HG03045 (cell line): ENCODE measurements at regions not wholly inside any gene's neighbourhood (a gene's known extent, or its start where the extent isn't known, plus 50 kb on each side); places are given as distances from the start of the nearest gene placed in this dataset.

Experiments
- ATAC-seq: cut with Tn5 transposase; IDR thresholded peaks from one replicate; pipeline ENCODE4 v1.9.1; 2021; ENCODE audit warnings: mild to moderate bottlenecking, moderate library complexity; ENCODE audit not compliant: unreplicated experiment

- no peak for ATAC-seq
Measured at GRCh38 chr10:78993261-78993945, 75.4 kb upstream of the ZMIZ1 start.

- ATAC-seq: no peak
Measured at GRCh38 chr10:78995987-78996791, 72.6 kb upstream of the ZMIZ1 start.

- no peak for ATAC-seq
Measured at GRCh38 chr10:78996792-78997129, 72.0 kb upstream of the ZMIZ1 start.

- ATAC-seq: no peak
Measured at GRCh38 chr10:78997635-78998618, 70.8 kb upstream of the ZMIZ1 start.

GRCh38 chr10:79001082-79001885 is 67.5 kb upstream of the ZMIZ1 start:
- ATAC-seq: no peak

- ATAC-seq: no peak
Measured at GRCh38 chr10:79002336-79002735, 66.4 kb upstream of the ZMIZ1 start.

- ATAC-seq: no peak
Measured at GRCh38 chr10:79003183-79004100, 65.3 kb upstream of the ZMIZ1 start.

GRCh38 chr10:79004311-79004710 is 64.5 kb upstream of the ZMIZ1 start:
- no peak for ATAC-seq

- ATAC-seq: no peak
Measured at GRCh38 chr10:79005126-79005810, 63.5 kb upstream of the ZMIZ1 start.

- no peak for ATAC-seq
Measured at GRCh38 chr10:79007018-79007417, 61.7 kb upstream of the ZMIZ1 start.

- no peak for ATAC-seq
Measured at GRCh38 chr10:79007421-79008319, 61.1 kb upstream of the ZMIZ1 start.

GRCh38 chr10:79009145-79009544 is 59.6 kb upstream of the ZMIZ1 start:
- no peak for ATAC-seq

- ATAC-seq: no peak
Measured at GRCh38 chr10:79012567-79012966, 56.2 kb upstream of the ZMIZ1 start.

GRCh38 chr10:79013406-79013987 is 55.3 kb upstream of the ZMIZ1 start:
- ATAC-seq: no peak

GRCh38 chr10:79014796-79015195 is 54.0 kb upstream of the ZMIZ1 start:
- no peak for ATAC-seq

- ATAC-seq: no peak
Measured at GRCh38 chr10:79017882-79018520, 50.8 kb upstream of the ZMIZ1 start.

- no peak for ATAC-seq
Measured at GRCh38 chr10:79018521-79019011, 50.2 kb upstream of the ZMIZ1 start.
